GM13977 (cell line): ENCODE measurements at regions not wholly inside any gene's neighbourhood (a gene's known extent, or its start where the extent isn't known, plus 50 kb on each side); places are given as distances from the start of the nearest gene placed in this dataset.

Experiments used
- DNase-seq: peaks from one replicate; pipeline ENCODE4 v3.0.0; 2012; ENCODE audit warnings: low spot score
- CTCF ChIP-seq: IDR thresholded peaks from 2 replicates; pipeline ENCODE4 v1.5.1; 2012; ENCODE audit warnings: mild to moderate bottlenecking, control low read depth; ENCODE audit not compliant: insufficient read depth; ENCODE audit errors: extremely low read depth, missing control alignments
- in situ Hi-C: fragments of 300-500 bp; cut with MboI; formaldehyde crosslinking; loops from one replicate; pipeline ENCODE4 v1.12.0; 2022; ENCODE audit warnings: low sequenced_read_pairs, low pct_unique_long_range_greater_than_20kb, mixed read lengths, inconsistent platforms; ENCODE audit not compliant: unreplicated experiment

GRCh38 chr21:36540700-36541099 is 60.8 kb upstream of the CLDN14 start:
- DNase-seq = no peak
- no peak for TF ChIP-seq CTCF
- in situ Hi-C loops = no loop called here

GRCh38 chr21:36541721-36542139 is 61.8 kb upstream of the CLDN14 start:
- DNase-seq = peak; percentile 48
- in situ Hi-C loops = no loop called here
- peak; percentile 16 for TF ChIP-seq CTCF

GRCh38 chr21:36542312-36543101 is 62.6 kb upstream of the CLDN14 start:
- peak; percentile 78 for DNase-seq
- peak; percentile 37 for TF ChIP-seq CTCF
- in situ Hi-C loops = no loop called here

GRCh38 chr21:36543924-36544323 is 64.0 kb upstream of the CLDN14 start:
- no peak for TF ChIP-seq CTCF
- DNase-seq = no peak
- in situ Hi-C loops = no loop called here

- DNase-seq = no peak
- no peak for TF ChIP-seq CTCF
- in situ Hi-C loops = no loop called here
Measured at GRCh38 chr21:36544545-36544944, 64.6 kb upstream of the CLDN14 start.

DNA sequence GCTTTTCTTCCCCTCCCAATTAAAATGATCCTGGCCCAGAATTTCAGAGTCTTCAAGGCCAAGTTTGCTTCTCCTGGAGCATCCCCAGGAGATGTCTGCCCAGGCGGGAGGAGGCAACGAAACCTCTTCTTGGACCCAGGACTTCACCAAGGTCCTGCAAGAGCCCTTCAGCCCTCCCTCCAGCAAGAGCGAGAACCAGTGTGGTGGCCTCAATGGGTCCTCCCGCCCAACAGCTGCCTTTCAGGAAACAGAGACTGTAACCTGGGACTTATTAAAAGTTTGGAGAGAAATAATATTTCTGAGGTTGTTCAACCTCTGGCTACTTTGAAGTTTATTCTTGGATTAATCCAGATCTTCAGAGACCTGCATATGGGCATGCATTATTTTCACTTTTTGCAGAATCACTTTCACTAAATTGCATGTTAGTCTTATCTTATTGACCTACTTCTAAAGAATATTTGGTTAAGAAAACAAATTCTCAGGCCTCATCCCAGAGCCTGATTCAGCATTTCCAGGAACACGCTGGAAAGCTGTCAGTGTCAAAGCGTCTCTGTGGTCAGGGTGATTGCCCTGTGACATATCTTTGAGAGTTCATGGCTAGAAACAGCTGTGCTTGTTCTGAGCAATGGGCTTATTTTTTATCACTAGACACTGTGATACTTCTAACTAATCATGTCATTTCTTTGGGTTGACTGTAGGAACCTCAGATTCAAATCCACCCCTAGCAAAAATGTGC is 66.0 kb upstream of the CLDN14 start:
- TF ChIP-seq CTCF = no peak
- DNase-seq = no peak
- in situ Hi-C loops = no loop called here
